ENCODE measurements at regions not wholly inside any gene's neighbourhood (a gene's known extent, or its start where the extent isn't known, plus 50 kb on each side); places are given as distances from the start of the nearest gene placed in this dataset.

DNA sequence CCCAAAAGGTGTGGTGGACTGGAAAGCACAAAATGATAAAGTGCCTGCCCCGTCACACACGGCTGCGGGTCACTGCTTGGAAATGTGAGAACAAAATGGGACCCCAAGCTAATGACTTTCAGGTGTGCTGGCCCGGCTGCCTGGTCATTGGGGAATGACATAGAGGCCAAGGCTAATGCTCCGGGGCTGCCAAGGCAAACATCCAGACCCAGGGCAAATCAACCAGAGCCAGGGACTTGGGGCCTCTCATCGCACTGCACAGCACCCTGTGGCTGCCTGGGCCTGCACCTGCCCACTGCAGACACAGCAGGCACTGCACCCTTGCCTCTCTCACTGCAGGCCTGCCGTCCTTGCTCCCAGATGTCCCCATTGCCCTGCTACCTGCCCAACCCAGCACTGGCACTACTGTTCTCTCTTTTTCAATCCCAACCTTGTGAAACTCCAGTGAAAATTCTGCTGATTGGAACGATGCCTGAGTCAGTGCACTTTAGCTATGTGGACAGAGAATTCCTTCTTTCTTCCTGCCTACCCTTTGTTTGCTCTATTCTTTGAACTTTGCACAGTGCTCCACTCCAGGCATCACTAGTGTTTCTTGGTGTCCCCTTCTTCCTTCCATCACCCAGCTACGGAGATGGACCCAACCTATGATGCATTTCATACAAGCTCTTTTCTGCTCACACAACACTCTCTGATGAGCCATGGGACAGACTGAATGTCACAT lies 849.5 kb downstream of the MAFB start:
- Mint-ChIP-seq H3K27ac (no peak overlapping the region), H3K4me1 (ENCODE audit: low read depth in 2 of 2) (no peaks in the 10 kb centered on the region), H3K9me3 (peaks cover 5% of the 10 kb centered on the region), H3K27me3 (peaks cover 0 to 4% of the 10 kb centered on the region in 2 donors), H3K4me3 (no peak overlapping the region), H3K36me3 (no peaks in the 10 kb centered on the region)
- no peak for ATAC-seq
- DNase-seq (ENCODE audit: low spot score), result no peak

DNA sequence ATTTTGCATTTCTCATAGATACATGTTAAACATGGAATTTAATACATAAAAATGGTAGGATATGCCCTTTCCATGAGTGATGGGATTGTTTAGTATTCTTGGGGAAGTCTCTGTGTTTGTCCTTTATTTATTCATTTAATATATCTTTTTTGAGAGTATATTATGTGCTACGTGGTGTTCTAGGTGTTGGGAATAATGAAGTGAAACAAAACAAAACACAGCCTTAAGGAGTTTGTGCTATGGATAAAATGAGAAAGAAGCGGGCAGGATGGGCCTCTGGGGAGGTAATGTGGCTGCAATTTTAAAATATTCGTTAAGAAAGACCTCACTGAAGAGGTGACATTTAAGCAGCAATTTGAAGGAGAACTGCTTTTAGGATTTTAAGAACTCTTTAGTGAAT lies 851.5 kb downstream of the MAFB start:
- Mint-ChIP-seq H3K4me3 (no peak overlapping the region), H3K4me1 (ENCODE audit: low read depth in 2 of 2) (no peaks in the 10 kb centered on the region), H3K27ac (no peak overlapping the region), H3K9me3 (peaks cover 5% of the 10 kb centered on the region), H3K27me3 (peaks cover 0 to 4% of the 10 kb centered on the region in 2 donors), H3K36me3 (no peaks in the 10 kb centered on the region)
- no peak for DNase-seq (ENCODE audit: low spot score)
- no peak for ATAC-seq

DNA sequence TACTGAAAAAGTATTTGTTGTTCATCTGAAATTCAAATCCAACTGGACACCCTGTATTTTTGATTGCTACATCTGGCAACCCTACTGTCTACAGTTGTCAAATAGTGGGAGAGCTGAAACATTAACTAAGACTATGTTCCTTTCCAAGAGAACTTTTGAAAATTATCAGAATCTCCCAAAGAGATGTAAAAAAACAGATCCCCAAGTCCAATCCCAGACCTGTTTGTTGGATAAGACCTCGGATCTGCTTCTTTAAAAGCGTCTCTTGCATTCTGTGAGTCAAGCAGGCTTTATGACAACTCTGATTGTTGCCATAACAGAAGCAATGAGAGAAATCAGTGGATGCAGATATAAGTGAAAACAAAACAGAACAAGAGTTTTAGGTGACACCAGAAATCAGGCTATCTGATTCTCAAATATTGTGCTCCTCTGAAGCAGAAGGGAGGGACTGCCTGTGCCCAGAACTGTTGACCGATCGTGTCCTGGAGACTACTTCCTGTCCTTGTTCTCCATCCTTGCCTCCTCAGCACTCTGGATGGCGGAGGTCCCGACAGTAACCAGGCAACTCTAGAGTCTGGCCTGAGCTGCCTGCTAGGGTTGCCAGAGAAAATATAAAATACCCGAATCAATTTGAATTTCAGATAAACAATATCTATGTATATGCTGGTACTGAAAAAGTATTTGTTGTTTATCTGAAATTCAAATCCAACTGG lies 853.8 kb downstream of the MAFB start:
- H3K4me3 Mint-ChIP-seq, result no peak overlapping the region
- H3K27me3 Mint-ChIP-seq, result peaks cover 0 to 6% of the 10 kb centered on the region in 2 donors

DNA sequence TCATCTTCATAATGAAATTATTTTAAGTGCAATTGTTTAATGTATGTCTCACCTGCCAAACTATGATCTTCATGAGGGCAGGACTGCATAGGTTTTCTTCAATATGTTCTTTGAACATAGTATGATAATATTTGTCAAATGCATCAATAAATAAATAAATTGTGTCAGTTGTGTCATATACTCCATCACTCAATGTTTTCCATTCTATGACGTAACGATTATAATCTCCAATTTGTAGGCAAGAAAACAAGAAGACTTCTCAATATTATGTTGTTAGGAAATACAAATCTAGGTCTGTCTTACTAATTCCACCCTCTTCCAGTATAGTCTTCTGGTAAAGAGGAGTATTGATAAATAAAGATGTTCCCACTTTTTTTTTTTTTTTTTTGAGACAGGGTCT lies 858.1 kb downstream of the MAFB start:
- no peak for DNase-seq (ENCODE audit: low spot score)
- Mint-ChIP-seq H3K4me3 (no peak overlapping the region), H3K27me3 (peaks cover 0 to 7% of the 10 kb centered on the region in 2 donors), H3K36me3 (no peaks in the 10 kb centered on the region), H3K9me3 (peaks cover 9% of the 10 kb centered on the region), H3K4me1 (ENCODE audit: low read depth in 2 of 2) (peaks cover 15 to 17% of the 10 kb centered on the region in 2 donors), H3K27ac (no peak overlapping the region)
- ATAC-seq, result no peak

More for the DNA sequence above, 853.8 kb downstream of the MAFB start:
- H3K9me3 Mint-ChIP-seq, result peaks cover 5% of the 10 kb centered on the region
- peaks cover 2 to 3% of the 10 kb centered on the region in 2 donors for H3K4me1 Mint-ChIP-seq (ENCODE audit: low read depth in 2 of 2)
- no peak overlapping the region for H3K27ac Mint-ChIP-seq
- no peaks in the 10 kb centered on the region for H3K36me3 Mint-ChIP-seq
- DNase-seq (ENCODE audit: low spot score) (no peak), ATAC-seq (no peak)

DNA sequence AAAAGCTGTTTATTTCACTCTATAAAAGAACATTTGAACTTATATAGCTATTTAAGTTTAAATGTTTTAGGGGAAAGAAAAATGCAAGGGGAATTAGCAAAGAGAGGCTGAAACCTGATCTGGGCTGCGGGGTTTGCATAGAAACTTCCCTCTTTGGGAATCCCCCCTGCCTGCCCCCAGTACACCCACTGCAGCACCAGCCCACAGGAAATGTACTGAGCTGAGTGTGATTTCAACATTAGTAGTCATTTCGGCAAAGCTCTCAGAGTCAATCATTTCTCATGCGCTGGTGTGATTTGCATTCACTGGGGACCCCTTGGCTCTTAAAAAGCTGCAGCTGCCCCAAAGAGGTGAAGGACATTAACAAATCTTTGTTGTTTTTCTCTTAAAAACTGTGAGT lies 859.4 kb downstream of the MAFB start:
- Mint-ChIP-seq H3K9me3 (peaks cover 9% of the 10 kb centered on the region), H3K36me3 (no peaks in the 10 kb centered on the region), H3K27ac (peak overlapping the region in 1 of 2 donors; percentile 14), H3K4me3 (peak overlapping the region; percentile 28), H3K4me1 (ENCODE audit: low read depth in 2 of 2) (peaks cover 15 to 17% of the 10 kb centered on the region in 2 donors), H3K27me3 (peaks cover 0 to 7% of the 10 kb centered on the region in 2 donors)
- ATAC-seq (peak; percentile 83 to 90), DNase-seq (ENCODE audit: low spot score) (no peak)

DNA sequence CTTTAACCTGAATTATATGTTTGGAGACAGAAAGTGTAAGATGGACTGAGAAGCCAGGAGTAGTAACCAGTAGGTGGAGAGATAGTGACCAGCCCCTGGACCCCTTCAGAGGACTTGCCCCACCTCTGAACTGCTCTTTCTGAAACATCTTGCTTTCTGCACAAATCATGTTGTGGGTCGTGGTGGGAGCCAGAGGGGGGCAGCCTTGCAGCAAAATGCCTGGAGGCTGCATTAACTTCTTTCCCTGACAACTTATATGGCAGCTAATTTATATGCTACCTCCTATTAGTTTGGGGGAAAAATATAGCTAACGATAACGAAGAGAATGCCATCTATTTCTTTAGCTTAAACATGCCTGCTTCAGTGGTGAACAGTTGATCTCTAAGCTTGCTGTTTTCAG lies 859.8 kb downstream of the MAFB start:
- peaks cover 9% of the 10 kb centered on the region for H3K9me3 Mint-ChIP-seq
- peaks cover 0 to 7% of the 10 kb centered on the region in 2 donors for H3K27me3 Mint-ChIP-seq
- no peaks in the 10 kb centered on the region for H3K36me3 Mint-ChIP-seq
- peak overlapping the region; percentile 5 to 14 for H3K27ac Mint-ChIP-seq
- H3K4me3 Mint-ChIP-seq, result peak overlapping the region; percentile 28
- ATAC-seq, result no peak
- H3K4me1 Mint-ChIP-seq (ENCODE audit: low read depth in 2 of 2), result peaks cover 15 to 17% of the 10 kb centered on the region in 2 donors
- DNase-seq (ENCODE audit: low spot score), result no peak

DNA sequence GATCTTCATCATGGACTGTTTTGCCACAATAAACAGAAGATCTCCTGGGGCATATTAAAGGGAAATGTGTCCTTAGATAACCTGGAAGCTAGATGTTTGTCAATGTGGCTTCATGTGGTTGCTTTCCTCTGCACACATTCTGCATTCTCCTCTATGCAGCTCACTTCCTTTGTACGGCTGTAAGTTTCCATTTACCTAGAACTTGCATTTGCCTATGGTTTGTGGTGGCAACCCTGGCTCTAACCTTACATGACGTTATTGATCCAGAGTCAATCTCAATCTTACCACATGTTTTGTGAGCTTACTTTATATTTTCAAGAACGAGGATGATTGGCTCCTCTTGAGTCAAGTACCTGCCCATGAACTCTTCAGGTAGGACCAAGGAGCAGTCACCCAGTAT lies 863.1 kb downstream of the MAFB start:
- ATAC-seq, result peak in 1 of 2 donors; percentile 52
- H3K4me3 Mint-ChIP-seq, result peak overlapping the region; percentile 59
- H3K9me3 Mint-ChIP-seq, result peaks cover 13% of the 10 kb centered on the region
- no peaks in the 10 kb centered on the region for H3K36me3 Mint-ChIP-seq
- H3K27ac Mint-ChIP-seq, result peak overlapping the region in 1 of 2 donors; percentile 69
- H3K4me1 Mint-ChIP-seq (ENCODE audit: low read depth in 2 of 2), result peaks cover 13 to 17% of the 10 kb centered on the region in 2 donors
- no peak for DNase-seq (ENCODE audit: low spot score)
- H3K27me3 Mint-ChIP-seq, result peaks cover 0 to 8% of the 10 kb centered on the region in 2 donors

DNA sequence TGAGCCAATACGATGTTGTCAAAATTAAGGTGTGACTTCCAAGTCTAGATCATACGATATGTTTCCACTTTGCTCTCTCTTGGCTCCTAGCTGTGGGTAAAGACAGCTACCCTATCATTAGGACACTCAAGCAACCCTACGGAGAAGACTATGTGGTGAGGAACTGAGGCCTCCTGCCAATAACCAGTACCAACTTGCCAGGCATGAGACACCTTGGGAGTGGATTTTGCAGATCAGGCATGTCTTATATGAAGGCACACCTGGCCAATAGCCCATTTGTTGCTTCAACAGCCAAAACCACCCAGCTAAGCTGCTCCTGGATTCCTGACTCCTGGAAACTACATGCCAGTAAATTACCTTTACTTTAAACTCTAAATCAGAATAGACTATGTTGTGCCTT lies 863.4 kb downstream of the DHX35 start:
- peaks cover 13% of the 10 kb centered on the region for H3K9me3 Mint-ChIP-seq
- H3K27me3 Mint-ChIP-seq, result peaks cover 0 to 8% of the 10 kb centered on the region in 2 donors
- peaks cover 13 to 17% of the 10 kb centered on the region in 2 donors for H3K4me1 Mint-ChIP-seq (ENCODE audit: low read depth in 2 of 2)
- ATAC-seq, result no peak
- H3K36me3 Mint-ChIP-seq, result no peaks in the 10 kb centered on the region
- H3K4me3 Mint-ChIP-seq, result peak overlapping the region; percentile 59
- H3K27ac Mint-ChIP-seq, result no peak overlapping the region
- DNase-seq (ENCODE audit: low spot score), result no peak

DNA sequence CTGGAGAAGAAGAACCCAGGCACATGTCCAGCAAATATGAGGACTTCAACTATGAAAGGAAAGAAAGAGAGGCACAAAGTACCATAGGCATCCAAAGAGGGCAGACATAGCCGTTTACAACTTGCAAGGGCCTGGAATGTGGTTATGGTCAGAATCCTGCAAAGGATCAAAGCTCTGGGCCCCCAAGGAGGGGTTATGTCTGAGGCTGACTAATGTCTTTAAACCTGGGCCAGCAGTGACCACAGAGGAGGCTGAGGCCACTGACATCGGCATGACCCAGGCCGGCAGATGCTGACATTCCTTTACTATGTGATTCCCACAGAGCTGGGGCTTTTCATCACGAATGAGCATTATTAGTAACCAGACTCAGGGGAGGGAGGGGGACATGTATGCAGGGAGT lies 861.1 kb downstream of the DHX35 start:
- DNase-seq (ENCODE audit: low spot score) (no peak), ATAC-seq (no peak)
- H3K4me3 Mint-ChIP-seq, result no peak overlapping the region
- H3K27ac Mint-ChIP-seq, result no peak overlapping the region
- peaks cover 7% of the 10 kb centered on the region for H3K9me3 Mint-ChIP-seq
- peaks cover 0 to 7% of the 10 kb centered on the region in 2 donors for H3K4me1 Mint-ChIP-seq (ENCODE audit: low read depth in 2 of 2)
- H3K27me3 Mint-ChIP-seq, result peaks cover 0 to 6% of the 10 kb centered on the region in 2 donors
- no peaks in the 10 kb centered on the region for H3K36me3 Mint-ChIP-seq

DNA sequence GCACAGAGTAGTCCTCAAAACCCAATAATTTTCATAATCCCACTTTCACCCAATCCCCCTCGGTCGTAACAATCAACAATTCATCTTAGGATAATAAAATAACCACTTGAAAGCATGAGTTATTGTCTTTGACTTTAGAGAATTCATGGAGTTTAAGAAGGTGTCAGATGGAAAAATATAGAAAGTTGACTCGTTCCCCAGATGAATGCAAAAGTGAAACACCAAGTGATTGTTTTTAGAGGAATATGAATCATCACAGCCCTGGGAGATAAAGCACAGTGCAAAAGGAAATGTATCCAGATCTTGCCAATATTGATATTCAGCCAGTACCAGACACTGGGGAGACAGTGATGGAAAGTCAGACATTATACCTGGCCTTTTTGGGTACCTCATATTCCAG lies 860.5 kb downstream of the DHX35 start:
- Mint-ChIP-seq H3K9me3 (peaks cover 5% of the 10 kb centered on the region), H3K27me3 (peaks cover 0 to 4% of the 10 kb centered on the region in 2 donors), H3K4me1 (ENCODE audit: low read depth in 2 of 2) (peaks cover 0 to 7% of the 10 kb centered on the region in 2 donors), H3K36me3 (no peaks in the 10 kb centered on the region), H3K4me3 (no peak overlapping the region), H3K27ac (no peak overlapping the region)
- ATAC-seq, result no peak
- no peak for DNase-seq (ENCODE audit: low spot score)

DNA sequence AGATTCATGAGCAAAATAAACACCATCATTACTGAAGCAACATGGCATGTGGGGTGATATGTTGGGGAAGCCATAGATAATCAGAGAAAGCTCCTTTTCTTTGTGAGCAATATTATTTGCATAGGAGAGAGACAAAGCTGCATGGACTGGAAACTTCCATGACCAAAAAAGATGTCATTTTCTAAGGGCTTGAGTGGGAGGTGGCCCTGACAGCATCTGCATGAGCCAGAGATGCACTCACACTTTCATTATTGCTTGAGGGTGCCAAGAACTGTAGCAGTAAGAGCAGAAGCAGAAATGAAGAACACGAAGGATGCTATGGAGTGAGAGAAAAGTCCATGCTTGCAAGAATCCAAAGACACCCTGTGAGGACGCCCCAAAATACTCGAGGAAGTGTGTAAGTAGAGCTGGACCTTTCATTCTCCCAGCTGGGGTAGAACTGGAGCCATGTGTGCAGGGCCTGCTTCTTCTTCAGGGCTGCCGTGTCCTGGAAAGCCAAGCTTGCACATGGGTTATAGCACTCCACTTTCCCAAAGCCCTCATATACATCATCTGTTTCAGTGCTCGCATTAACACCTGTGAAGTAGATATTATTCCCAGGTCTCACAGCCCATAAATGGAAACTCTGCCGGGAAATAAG lies 851.2 kb downstream of the DHX35 start:
- DNase-seq (ENCODE audit: low spot score) (no peak), ATAC-seq (no peak)
- H3K36me3 Mint-ChIP-seq, result no peaks in the 10 kb centered on the region
- no peak overlapping the region for H3K4me3 Mint-ChIP-seq
- peaks cover 0 to 3% of the 10 kb centered on the region in 2 donors for H3K4me1 Mint-ChIP-seq (ENCODE audit: low read depth in 2 of 2)
- peaks cover 3% of the 10 kb centered on the region for H3K9me3 Mint-ChIP-seq
- H3K27ac Mint-ChIP-seq, result no peak overlapping the region
- H3K27me3 Mint-ChIP-seq, result no peaks in the 10 kb centered on the region

DNA sequence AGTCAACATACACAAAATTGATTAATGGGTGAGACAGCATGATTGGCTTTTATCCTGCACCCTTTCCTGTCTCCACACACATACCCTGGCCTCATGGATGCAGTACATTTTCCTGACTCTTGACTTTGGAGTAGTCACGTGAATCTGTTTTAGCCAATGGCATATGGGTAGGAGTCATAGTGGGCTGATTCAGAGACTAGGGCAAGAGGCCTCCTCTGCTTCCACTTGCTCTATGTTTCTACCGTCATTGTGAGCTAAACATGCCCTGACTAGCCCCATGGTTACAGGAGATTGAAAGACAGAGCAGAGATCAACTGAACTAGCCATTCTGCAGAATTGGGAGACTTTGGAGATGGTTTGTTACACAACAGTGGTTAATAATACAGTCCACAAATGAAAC lies 850.0 kb downstream of the DHX35 start:
- H3K27ac Mint-ChIP-seq, result no peak overlapping the region
- no peak for ATAC-seq
- DNase-seq (ENCODE audit: low spot score), result no peak
- peaks cover 0 to 3% of the 10 kb centered on the region in 2 donors for H3K4me1 Mint-ChIP-seq (ENCODE audit: low read depth in 2 of 2)
- no peak overlapping the region for H3K4me3 Mint-ChIP-seq
- peaks cover 3% of the 10 kb centered on the region for H3K9me3 Mint-ChIP-seq
- H3K36me3 Mint-ChIP-seq, result no peaks in the 10 kb centered on the region
- no peaks in the 10 kb centered on the region for H3K27me3 Mint-ChIP-seq

DNA sequence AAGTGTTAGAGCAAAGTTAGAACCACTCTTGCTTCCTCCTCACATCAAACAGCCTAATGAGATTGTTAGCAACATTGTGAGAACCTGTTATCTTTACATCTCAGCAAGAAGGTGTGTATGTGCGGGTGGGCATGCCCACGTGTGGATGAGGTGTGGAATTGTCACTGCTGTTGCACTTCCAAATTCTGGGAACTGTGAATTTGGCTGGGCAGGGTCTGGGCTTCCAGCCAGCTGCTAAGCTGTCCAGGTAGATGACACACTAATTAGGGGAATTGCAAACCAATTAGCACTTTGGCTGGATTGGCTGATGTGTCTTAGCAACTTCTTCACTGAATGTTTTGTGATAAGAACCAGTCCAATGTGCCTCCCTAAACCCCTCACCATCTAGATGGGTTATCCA lies 848.2 kb downstream of the DHX35 start:
- no peak for DNase-seq (ENCODE audit: low spot score)
- ATAC-seq, result no peak
- no peak overlapping the region for H3K27ac Mint-ChIP-seq
- no peaks in the 10 kb centered on the region for H3K27me3 Mint-ChIP-seq
- peaks cover 3% of the 10 kb centered on the region for H3K9me3 Mint-ChIP-seq
- H3K4me3 Mint-ChIP-seq, result no peak overlapping the region
- no peaks in the 10 kb centered on the region for H3K36me3 Mint-ChIP-seq
- H3K4me1 Mint-ChIP-seq (ENCODE audit: low read depth in 2 of 2), result peaks cover 0 to 3% of the 10 kb centered on the region in 2 donors

DNA sequence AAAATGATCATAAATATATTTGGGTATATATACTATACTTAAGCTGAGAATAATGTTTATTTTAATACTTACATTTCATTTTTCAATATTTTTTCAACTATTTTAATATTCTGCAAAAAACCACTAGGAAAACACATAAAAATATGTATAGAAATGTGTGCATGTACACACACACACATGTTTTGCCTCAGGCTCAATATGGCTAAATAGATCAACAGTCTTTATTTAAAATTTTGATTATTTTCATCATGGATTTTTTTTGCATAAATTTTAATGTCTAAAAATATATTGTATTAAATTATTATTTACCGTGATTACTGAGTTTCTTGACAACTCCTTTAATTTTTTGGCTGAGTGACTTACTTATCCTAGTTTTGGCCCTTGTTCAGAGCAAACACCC lies 846.5 kb downstream of the DHX35 start:
- DNase-seq (ENCODE audit: low spot score), result no peak
- ATAC-seq, result no peak
- no peaks in the 10 kb centered on the region for H3K27me3 Mint-ChIP-seq
- no peak overlapping the region for H3K27ac Mint-ChIP-seq
- H3K36me3 Mint-ChIP-seq, result no peaks in the 10 kb centered on the region
- H3K4me3 Mint-ChIP-seq, result no peak overlapping the region
- H3K4me1 Mint-ChIP-seq (ENCODE audit: low read depth in 2 of 2), result peaks cover 0 to 3% of the 10 kb centered on the region in 2 donors
- H3K9me3 Mint-ChIP-seq, result peaks cover 3% of the 10 kb centered on the region

All from natural killer cell treated with Interleukin-12 subunit alpha and Interleukin-12 subunit beta and Interleukin-15 and Interleukin-18, amount 100 ng/mL, for 72 hours (primary cell).